Lower leg skin (tissue), 3 donors: ENCODE measurements at regions not wholly inside any gene's neighbourhood (a gene's known extent, or its start where the extent isn't known, plus 50 kb on each side); places are given as distances from the start of the nearest gene placed in this dataset.

Experiments
- POLR2A ChIP-seq, 2 donors: fragments of 450-650 bp; IDR thresholded peaks; one replicate each; pipeline ENCODE4 v1.6.1; 2016 to 2017; ENCODE audit warnings: antibody characterized with exemption in 2 of 2, mild to moderate bottlenecking in 1 of 2, moderate library complexity in 1 of 2
- TF ChIP-seq, protein P1 (sequence below), 3 donors: fragments of 450-650 bp; IDR thresholded peaks; one replicate each; pipeline ENCODE4 v1.5.1; 2016; ENCODE audit warnings: antibody characterized with exemption in 3 of 3, mild to moderate bottlenecking in 3 of 3, moderate library complexity in 2 of 3

DNA sequence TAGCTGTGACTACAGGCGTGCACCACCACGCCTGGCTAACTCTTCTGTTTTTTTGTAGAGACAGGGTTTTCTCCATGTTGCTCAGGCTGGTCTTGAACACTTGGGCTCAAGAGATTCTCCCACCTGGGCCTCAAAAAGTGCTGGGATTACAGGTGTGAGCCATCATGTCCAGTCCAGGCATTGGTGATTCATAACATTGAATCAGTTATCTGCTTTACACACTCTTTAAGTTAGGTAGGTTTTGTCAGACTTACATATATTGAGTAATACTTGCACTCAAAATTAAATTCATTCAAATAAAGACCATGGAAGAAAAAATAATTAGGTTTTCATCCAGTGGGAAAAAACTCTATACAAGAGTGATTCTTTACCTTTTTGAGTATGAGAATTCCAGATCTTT, 93.2 kb upstream of the XPO1 start:
- TF ChIP-seq, protein P1, sequence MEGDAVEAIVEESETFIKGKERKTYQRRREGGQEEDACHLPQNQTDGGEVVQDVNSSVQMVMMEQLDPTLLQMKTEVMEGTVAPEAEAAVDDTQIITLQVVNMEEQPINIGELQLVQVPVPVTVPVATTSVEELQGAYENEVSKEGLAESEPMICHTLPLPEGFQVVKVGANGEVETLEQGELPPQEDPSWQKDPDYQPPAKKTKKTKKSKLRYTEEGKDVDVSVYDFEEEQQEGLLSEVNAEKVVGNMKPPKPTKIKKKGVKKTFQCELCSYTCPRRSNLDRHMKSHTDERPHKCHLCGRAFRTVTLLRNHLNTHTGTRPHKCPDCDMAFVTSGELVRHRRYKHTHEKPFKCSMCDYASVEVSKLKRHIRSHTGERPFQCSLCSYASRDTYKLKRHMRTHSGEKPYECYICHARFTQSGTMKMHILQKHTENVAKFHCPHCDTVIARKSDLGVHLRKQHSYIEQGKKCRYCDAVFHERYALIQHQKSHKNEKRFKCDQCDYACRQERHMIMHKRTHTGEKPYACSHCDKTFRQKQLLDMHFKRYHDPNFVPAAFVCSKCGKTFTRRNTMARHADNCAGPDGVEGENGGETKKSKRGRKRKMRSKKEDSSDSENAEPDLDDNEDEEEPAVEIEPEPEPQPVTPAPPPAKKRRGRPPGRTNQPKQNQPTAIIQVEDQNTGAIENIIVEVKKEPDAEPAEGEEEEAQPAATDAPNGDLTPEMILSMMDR (IDR thresholded peaks at IDR 0.05): no peak
- TF ChIP-seq POLR2A (IDR thresholded peaks at IDR 0.05): no peak
